Gastrocnemius medialis (tissue), 4 donors: ENCODE measurements at regions not wholly inside any gene's neighbourhood (a gene's known extent, or its start where the extent isn't known, plus 50 kb on each side); places are given as distances from the start of the nearest gene placed in this dataset.
"Not testable (repeated sequence)": the region's sequence is repeated elsewhere in the genome, so short reads cannot be mapped to it uniquely, and the experiment has no call there.

Source experiments
- ATAC-seq, 2 donors: fragments of 150-250 bp; one replicate each; pipeline ENCODE4 v1.9.1; 2016
- DNase-seq, 2 donors: peaks; one replicate each; pipeline ENCODE4 v3.0.0-alpha.2; 2019
- H3K27ac ChIP-seq, 4 donors: fragments of 200-600 bp; sonication (generic); 1 replicate in 1 of 4; 2 replicates in 3 of 4; pipeline ENCODE4 v1.5.1; 2016 to 2018; ENCODE audit warnings: mild to moderate bottlenecking in 2 of 4, moderate library complexity in 1 of 4
- H3K27me3 ChIP-seq, 3 donors: fragments of 200-600 bp; sonication (generic) in 2 of 3; 1 replicate in 1 of 3; 2 replicates in 2 of 3; pipeline versions ENCODE4 v1.5.1 to v1.6.0; 2016 to 2019; ENCODE audit warnings: mild to moderate bottlenecking in 1 of 3, moderate library complexity in 1 of 3
- H3K36me3 ChIP-seq, 2 donors: fragments of 200-600 bp; sonication (generic) in 1 of 2; one replicate each; pipeline ENCODE4 v1.5.1; 2017 to 2018
- H3K4me1 ChIP-seq, 2 donors: fragments of 200-600 bp; sonication (generic) in 1 of 2; one replicate each; pipeline ENCODE4 v1.5.1; 2016 to 2017; ENCODE audit warnings: mild to moderate bottlenecking in 2 of 2
- H3K4me3 ChIP-seq, 4 donors: fragments of 200-600 bp; sonication (generic) in 3 of 4; 1 replicate in 1 of 4; 2 replicates in 3 of 4; pipeline ENCODE4 v1.5.1; 2016 to 2019; ENCODE audit warnings: mild to moderate bottlenecking in 2 of 4
- H3K9me3 ChIP-seq, 3 donors: fragments of 200-600 bp; sonication (generic) in 2 of 3; 1 replicate in 1 of 3; 2 replicates in 2 of 3; pipeline ENCODE4 v1.5.1; 2016 to 2019
- CTCF ChIP-seq, 5 experiments: fragments of 450-650 bp in 3 of 5; fragments of 200-600 bp in 2 of 5; sonication (generic) in 2 of 5; IDR thresholded peaks in 4 of 5; conservative IDR thresholded peaks in 1 of 5; 1 replicate in 4 of 5; 2 replicates in 1 of 5; pipeline ENCODE4 v1.5.1; 2016 to 2019; ENCODE audit warnings: antibody characterized with exemption in 5 of 5, mild to moderate bottlenecking in 3 of 5, moderate library complexity in 3 of 5
- POLR2A ChIP-seq, 2 donors: fragments of 450-650 bp; IDR thresholded peaks; one replicate each; pipeline ENCODE4 v1.6.1; 2017; ENCODE audit warnings: antibody characterized with exemption in 2 of 2, mild to moderate bottlenecking in 2 of 2, moderate library complexity in 2 of 2
- in situ Hi-C, 4 donors: fragments of 200-750 bp; cut with MboI; loops; one replicate each; pipeline versions ENCODE4 v1.15.0 to v1.8.0; 2017; ENCODE audit warnings: low sequenced_read_pairs in 4 of 4
- intact Hi-C: fragments of 100-400 bp; cut with DNase I; formaldehyde crosslinking; loops from one replicate; pipeline ENCODE4 v1.15.1; 2023; ENCODE audit warnings: low total_unique reads

- Histone ChIP-seq H3K4me1 (no peaks in the 10 kb centered on the region), H3K4me3 (no peak overlapping the region), H3K27me3 (no peaks in the 10 kb centered on the region), H3K36me3 (no peaks in the 10 kb centered on the region), H3K27ac (no peak overlapping the region), H3K9me3 (no peaks in the 10 kb centered on the region)
- TF ChIP-seq CTCF (IDR thresholded peaks at IDR 0.05 in 4 of 5, conservative IDR thresholded peaks at IDR 0.05 in 1 of 5) (no peak), POLR2A (IDR thresholded peaks at IDR 0.05) (no peak)
- in situ Hi-C loops, result no loop called here
- intact Hi-C loops, result no loop called here
- no peak for ATAC-seq
- DNase-seq, result no peak
Observed at GRCh38 chr6:82622461-82622860, 258.8 kb downstream of the TPBG start.

GRCh38 chr6:82624251-82624650 lies 260.6 kb downstream of the TPBG start:
- ATAC-seq, result no peak
- no peaks in the 10 kb centered on the region for H3K36me3 ChIP-seq
- no peak overlapping the region for H3K4me3 ChIP-seq
- H3K9me3 ChIP-seq, result no peaks in the 10 kb centered on the region
- H3K27ac ChIP-seq, result no peak overlapping the region
- TF ChIP-seq CTCF (IDR thresholded peaks at IDR 0.05 in 4 of 5, conservative IDR thresholded peaks at IDR 0.05 in 1 of 5), result no peak
- no peak for TF ChIP-seq POLR2A (IDR thresholded peaks at IDR 0.05)
- intact Hi-C loops, result no loop called here
- H3K4me1 ChIP-seq, result no peaks in the 10 kb centered on the region
- no peak for DNase-seq
- H3K27me3 ChIP-seq, result no peaks in the 10 kb centered on the region
- in situ Hi-C loops, result no loop called here

GRCh38 chr6:82626946-82627345 lies 263.3 kb downstream of the TPBG start:
- H3K27me3 ChIP-seq, H3K27ac ChIP-seq, in situ Hi-C loops, DNase-seq, ATAC-seq, intact Hi-C loops, H3K4me3 ChIP-seq, H3K9me3 ChIP-seq, H3K4me1 ChIP-seq, H3K36me3 ChIP-seq: not testable (repeated sequence)

- no peaks in the 10 kb centered on the region for H3K9me3 ChIP-seq
- ATAC-seq (no peak), DNase-seq (no peak)
- H3K27ac ChIP-seq, result no peak overlapping the region
- no peaks in the 10 kb centered on the region for H3K36me3 ChIP-seq
- H3K27me3 ChIP-seq, result no peaks in the 10 kb centered on the region
- TF ChIP-seq CTCF (IDR thresholded peaks at IDR 0.05 in 4 of 5, conservative IDR thresholded peaks at IDR 0.05 in 1 of 5), result no peak
- TF ChIP-seq POLR2A (IDR thresholded peaks at IDR 0.05), result no peak
- in situ Hi-C loops, result no loop called here
- intact Hi-C loops, result no loop called here
- no peak overlapping the region for H3K4me3 ChIP-seq
- H3K4me1 ChIP-seq, result no peaks in the 10 kb centered on the region
Observed at GRCh38 chr6:82629921-82630320, 266.3 kb downstream of the TPBG start.

- H3K9me3 ChIP-seq, result no peaks in the 10 kb centered on the region
- H3K4me3 ChIP-seq, result no peak overlapping the region
- H3K27me3 ChIP-seq, result no peaks in the 10 kb centered on the region
- in situ Hi-C loops, result no loop called here
- intact Hi-C loops, result no loop called here
- no peak for ATAC-seq
- DNase-seq, result no peak
- H3K4me1 ChIP-seq, result no peaks in the 10 kb centered on the region
- TF ChIP-seq POLR2A (IDR thresholded peaks at IDR 0.05) (no peak), CTCF (IDR thresholded peaks at IDR 0.05 in 4 of 5, conservative IDR thresholded peaks at IDR 0.05 in 1 of 5) (no peak)
- no peak overlapping the region for H3K27ac ChIP-seq
- no peaks in the 10 kb centered on the region for H3K36me3 ChIP-seq
Observed at GRCh38 chr6:82641677-82642076, 278.1 kb downstream of the TPBG start.
